ENCODE measurements at regions not wholly inside any gene's neighbourhood (a gene's known extent, or its start where the extent isn't known, plus 50 kb on each side); places are given as distances from the start of the nearest gene placed in this dataset.

DNA sequence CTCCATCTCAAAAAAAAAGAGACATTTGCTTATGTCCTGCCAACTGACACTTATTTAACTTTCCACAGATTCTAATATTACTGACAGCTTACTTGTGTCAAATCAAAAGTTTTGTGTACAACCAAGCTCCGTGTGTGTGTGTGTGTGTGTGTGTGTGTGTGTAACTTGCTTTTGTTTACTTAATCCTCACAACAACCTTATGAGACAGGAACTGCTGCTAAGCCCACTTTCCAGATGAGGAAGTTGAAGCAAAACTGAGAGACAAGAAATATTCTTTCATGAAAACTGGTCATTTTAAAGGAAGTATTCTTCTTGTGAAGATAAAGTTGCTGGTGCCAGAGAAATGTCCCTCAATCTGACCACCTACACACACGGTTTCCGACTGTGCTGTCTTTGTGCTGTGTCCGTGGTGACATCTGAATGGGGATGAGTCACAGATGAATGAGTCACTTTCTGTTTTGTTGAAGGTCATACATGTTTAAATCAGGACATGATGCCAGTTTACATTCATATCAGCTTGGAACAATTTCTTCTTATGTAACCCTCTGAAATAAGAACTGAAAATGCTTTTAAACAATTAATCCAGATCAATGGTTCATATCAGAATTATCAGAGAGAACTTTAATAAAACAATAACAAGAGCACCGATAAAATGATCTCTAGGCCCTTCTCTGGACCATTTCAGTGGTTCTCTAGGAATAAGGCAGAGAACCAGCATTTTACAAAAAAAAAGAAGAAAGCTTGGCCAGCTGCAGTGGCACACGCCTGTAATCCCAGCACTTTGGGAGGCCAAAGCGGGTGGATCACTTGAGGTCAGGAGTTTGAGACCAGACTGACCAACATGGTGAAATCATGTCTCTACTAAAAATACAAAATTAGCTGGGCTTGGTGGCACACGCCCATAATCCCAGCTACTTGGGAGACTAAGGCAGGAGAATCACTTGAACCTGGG, 95.5 kb downstream of the THNSL2 start (continued):
- TF ChIP-seq, protein P1, sequence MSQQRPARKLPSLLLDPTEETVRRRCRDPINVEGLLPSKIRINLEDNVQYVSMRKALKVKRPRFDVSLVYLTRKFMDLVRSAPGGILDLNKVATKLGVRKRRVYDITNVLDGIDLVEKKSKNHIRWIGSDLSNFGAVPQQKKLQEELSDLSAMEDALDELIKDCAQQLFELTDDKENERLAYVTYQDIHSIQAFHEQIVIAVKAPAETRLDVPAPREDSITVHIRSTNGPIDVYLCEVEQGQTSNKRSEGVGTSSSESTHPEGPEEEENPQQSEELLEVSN (IDR thresholded peaks at IDR 0.05): no peak
- TF ChIP-seq SAP30 (IDR thresholded peaks at IDR 0.05; ENCODE audit: insufficient read depth, insufficient replicate concordance, low read length) (no peak), EP300 (IDR thresholded peaks at IDR 0.05; ENCODE audit: borderline replicate concordance in 1 of 2, low read depth in 2 of 2, low read length in 2 of 2) (no peak), SP4 (IDR thresholded peaks at IDR 0.05; ENCODE audit: low read length) (no peak), SP1 (IDR thresholded peaks at IDR 0.05; ENCODE audit: low read depth, low read length) (no peak), CREB1 (IDR thresholded peaks at IDR 0.05) (no peak), RBBP5 (IDR thresholded peaks at IDR 0.05; ENCODE audit: borderline replicate concordance, low read depth, low read length) (no peak)
- TF ChIP-seq, protein P2, sequence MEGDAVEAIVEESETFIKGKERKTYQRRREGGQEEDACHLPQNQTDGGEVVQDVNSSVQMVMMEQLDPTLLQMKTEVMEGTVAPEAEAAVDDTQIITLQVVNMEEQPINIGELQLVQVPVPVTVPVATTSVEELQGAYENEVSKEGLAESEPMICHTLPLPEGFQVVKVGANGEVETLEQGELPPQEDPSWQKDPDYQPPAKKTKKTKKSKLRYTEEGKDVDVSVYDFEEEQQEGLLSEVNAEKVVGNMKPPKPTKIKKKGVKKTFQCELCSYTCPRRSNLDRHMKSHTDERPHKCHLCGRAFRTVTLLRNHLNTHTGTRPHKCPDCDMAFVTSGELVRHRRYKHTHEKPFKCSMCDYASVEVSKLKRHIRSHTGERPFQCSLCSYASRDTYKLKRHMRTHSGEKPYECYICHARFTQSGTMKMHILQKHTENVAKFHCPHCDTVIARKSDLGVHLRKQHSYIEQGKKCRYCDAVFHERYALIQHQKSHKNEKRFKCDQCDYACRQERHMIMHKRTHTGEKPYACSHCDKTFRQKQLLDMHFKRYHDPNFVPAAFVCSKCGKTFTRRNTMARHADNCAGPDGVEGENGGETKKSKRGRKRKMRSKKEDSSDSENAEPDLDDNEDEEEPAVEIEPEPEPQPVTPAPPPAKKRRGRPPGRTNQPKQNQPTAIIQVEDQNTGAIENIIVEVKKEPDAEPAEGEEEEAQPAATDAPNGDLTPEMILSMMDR (IDR thresholded peaks at IDR 0.05; ENCODE audit: control extremely low read depth in 1 of 3, insufficient read depth in 1 of 3, low read depth in 1 of 3, low read length in 3 of 3): no peak

Data from H1 (cell line).